Panc1 (cell line): ENCODE measurements at regions not wholly inside any gene's neighbourhood (a gene's known extent, or its start where the extent isn't known, plus 50 kb on each side); places are given as distances from the start of the nearest gene placed in this dataset.

Experiments used
- ATAC-seq: fragments of 200-7000 bp; cut with Tn5 transposase; 2 replicates; pipeline ENCODE4 v1.9.1; 2020; ENCODE audit warnings: mild to moderate bottlenecking, moderate library complexity
- BruUV-seq: library from RNA; stranded (reverse); fragments of 400-500 nt; replicated peaks from 2 replicates; lab custom pipeline; 2021; lab: Mats Ljungman, UMichigan
- CTCF ChIA-PET: fragments of 300-600 bp; sonication (Branson Sonifier 250); formaldehyde crosslinking; loops from one replicate; lab custom pipeline; 2022; ENCODE audit warnings: antibody characterized with exemption; lab: Charles Lee
- POLR2A ChIA-PET: fragments of 300-600 bp; sonication (Branson Sonifier 250); formaldehyde crosslinking; loops from one replicate; lab custom pipeline; 2022; ENCODE audit warnings: antibody characterized with exemption; lab: Charles Lee
- DNase-seq: peaks from one replicate; pipeline ENCODE4 v3.0.0-alpha.2; 2010; ENCODE audit warnings: low read depth, low spot score
- H3K27ac ChIP-seq: 2 replicates; pipeline ENCODE4 v1.5.1; 2011; ENCODE audit warnings: mild to moderate bottlenecking, low read length, inconsistent platforms
- H3K27me3 ChIP-seq: fragments of 200-500 bp; sonication (Bioruptor generic); 2 replicates; pipeline ENCODE4 v1.6.0; 2014; ENCODE audit warnings: low read length, inconsistent platforms; ENCODE audit not compliant: control insufficient read depth, insufficient read depth
- H3K36me3 ChIP-seq: fragments of 200-500 bp; sonication (Bioruptor generic); 2 replicates; pipeline ENCODE4 v1.5.1; 2014; ENCODE audit warnings: inconsistent platforms, mild to moderate bottlenecking, low read length, moderate library complexity; ENCODE audit not compliant: control insufficient read depth, insufficient read depth
- H3K4me1 ChIP-seq: 2 replicates; pipeline ENCODE4 v1.5.1; 2011; ENCODE audit warnings: inconsistent platforms, mild to moderate bottlenecking, low read length, moderate library complexity; ENCODE audit not compliant: control insufficient read depth, insufficient read depth
- H3K4me3 ChIP-seq, 2 experiments: 2 replicates each; pipeline ENCODE4 v1.5.1; 2011 to 2012; ENCODE audit warnings: low read depth in 2 of 2, low read length in 2 of 2, mild to moderate bottlenecking in 2 of 2, inconsistent platforms in 1 of 2, moderate library complexity in 1 of 2
- H3K9me3 ChIP-seq: fragments of 200-500 bp; sonication (Bioruptor generic); 2 replicates; pipeline ENCODE4 v1.5.1; 2014; ENCODE audit warnings: low read depth, mild to moderate bottlenecking, inconsistent platforms, low read length, moderate library complexity; ENCODE audit not compliant: control insufficient read depth, insufficient read depth
- CTCF ChIP-seq: fragments of 450-650 bp; IDR thresholded peaks from 2 replicates; pipeline ENCODE4 v1.5.1; 2017; ENCODE audit warnings: mild to moderate bottlenecking
- POLR2AphosphoS5 ChIP-seq: IDR thresholded peaks from 2 replicates; pipeline ENCODE4 v1.6.1; 2012; ENCODE audit warnings: mild to moderate bottlenecking, low read depth, low read length, moderate library complexity
- REST ChIP-seq, 2 experiments: IDR thresholded peaks; 2 replicates each; pipeline ENCODE4 v1.6.1; 2011 to 2012; ENCODE audit warnings: low read depth in 2 of 2, control low read depth in 1 of 2, low read length in 1 of 2, mild to moderate bottlenecking in 1 of 2, moderate library complexity in 1 of 2; ENCODE audit not compliant: insufficient read depth in 1 of 2
- SIN3A ChIP-seq: IDR thresholded peaks from 2 replicates; pipeline ENCODE4 v1.6.1; 2012; ENCODE audit warnings: low read depth, mild to moderate bottlenecking, low read length, moderate library complexity, borderline replicate concordance; ENCODE audit not compliant: insufficient read depth
- TCF7L2 ChIP-seq: IDR thresholded peaks from 2 replicates; pipeline ENCODE4 v1.6.1; 2011; ENCODE audit warnings: mild to moderate bottlenecking, low read depth, low read length, inconsistent platforms
- in situ Hi-C: cut with HindIII; loops from 2 replicates; pipeline ENCODE4 v1.10.0; 2016; ENCODE audit warnings: low sequenced_read_pairs, low pct_unique_long_range_greater_than_20kb
- intact Hi-C: fragments of 100-400 bp; cut with micrococcal nuclease; formaldehyde crosslinking; loops from one replicate; pipeline ENCODE4 v1.10.0; 2022; ENCODE audit not compliant: unreplicated experiment

GRCh38 chr5:74300808-74301389, 339.6 kb downstream of the ENC1 start:
- POLR2A ChIA-PET, result no interaction called here
- no TSS peak for BruUV-seq
- CTCF ChIA-PET, result no interaction called here

GRCh38 chr5:74299833-74300232, 340.7 kb downstream of the ENC1 start:
- no peaks in the 10 kb centered on the region for H3K9me3 ChIP-seq
- no peaks in the 10 kb centered on the region for H3K4me1 ChIP-seq
- no peak for DNase-seq
- no TSS peak for BruUV-seq
- no peak for ATAC-seq
- POLR2A ChIA-PET, result no interaction called here
- H3K27me3 ChIP-seq, result no peaks in the 10 kb centered on the region
- TF ChIP-seq REST (IDR thresholded peaks at IDR 0.05; ENCODE audit: insufficient read depth in 1 of 2, low read depth in 2 of 2, low read length in 1 of 2) (no peak), CTCF (no peak), TCF7L2 (no peak), POLR2AphosphoS5 (no peak)
- intact Hi-C loops (no loop called here), in situ Hi-C loops (no loop called here)
- CTCF ChIA-PET, result no interaction called here
- no peak overlapping the region for H3K4me3 ChIP-seq
- no peaks in the 10 kb centered on the region for H3K36me3 ChIP-seq
- no peak overlapping the region for H3K27ac ChIP-seq

More at GRCh38 chr5:74300808-74301389, 339.6 kb downstream of the ENC1 start:
- Histone ChIP-seq H3K9me3 (no peaks in the 10 kb centered on the region), H3K27me3 (no peaks in the 10 kb centered on the region), H3K27ac (no peak overlapping the region), H3K4me1 (no peaks in the 10 kb centered on the region), H3K36me3 (no peaks in the 10 kb centered on the region), H3K4me3 (no peak overlapping the region)
- TF ChIP-seq TCF7L2 (no peak), SIN3A (no peak)
- intact Hi-C loops, result no loop called here
- in situ Hi-C loops, result no loop called here
- no peak for DNase-seq
- ATAC-seq, result no peak

- no peaks in the 10 kb centered on the region for H3K27me3 ChIP-seq
- ATAC-seq (no peak), DNase-seq (no peak)
- no peaks in the 10 kb centered on the region for H3K9me3 ChIP-seq
- POLR2A ChIA-PET, result no interaction called here
- in situ Hi-C loops, result no loop called here
- intact Hi-C loops, result no loop called here
- no TSS peak for BruUV-seq
- TF ChIP-seq REST (IDR thresholded peaks at IDR 0.05; ENCODE audit: insufficient read depth in 1 of 2, low read depth in 2 of 2, low read length in 1 of 2) (no peak), CTCF (no peak), TCF7L2 (no peak), POLR2AphosphoS5 (no peak), SIN3A (no peak)
- CTCF ChIA-PET, result no interaction called here
- no peak overlapping the region for H3K4me3 ChIP-seq
- H3K36me3 ChIP-seq, result no peaks in the 10 kb centered on the region
- H3K4me1 ChIP-seq, result no peaks in the 10 kb centered on the region
- no peak overlapping the region for H3K27ac ChIP-seq
Measured at GRCh38 chr5:74296685-74297408, 343.7 kb downstream of the ENC1 start.
